AG10803 (cell line): ENCODE measurements at regions not wholly inside any gene's neighbourhood (a gene's known extent, or its start where the extent isn't known, plus 50 kb on each side); places are given as distances from the start of the nearest gene placed in this dataset.

Experiments used
- DNase-seq: peaks from one replicate; pipeline ENCODE4 v3.0.0; 2010; ENCODE audit warnings: low read depth
- H3K4me3 ChIP-seq: 2 replicates; pipeline ENCODE4 v1.5.1; 2011; ENCODE audit warnings: mild to moderate bottlenecking, low read length, control low read depth
- TF ChIP-seq, protein P1 (sequence below): conservative IDR thresholded peaks from 2 replicates; pipeline ENCODE4 v1.5.1; 2011; ENCODE audit warnings: mild to moderate bottlenecking, low read length, control low read depth, inconsistent platforms

DNA sequence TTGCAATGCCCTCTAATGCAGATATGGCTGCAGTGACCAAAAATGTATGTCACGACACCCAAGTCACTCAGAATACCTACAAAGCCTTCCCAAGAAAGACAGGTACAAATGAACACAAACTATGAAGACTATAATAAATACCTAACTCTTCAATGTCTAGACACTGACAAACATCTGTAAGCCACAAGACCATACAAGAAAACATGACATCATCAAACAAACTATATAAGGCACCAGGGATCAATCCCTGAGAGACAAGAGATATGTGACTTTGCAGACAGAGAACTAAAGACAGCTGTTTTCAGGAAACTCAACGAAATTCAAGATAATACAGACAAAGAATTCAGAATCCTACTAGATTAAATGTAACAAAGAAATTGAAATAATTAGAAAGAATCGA, 603.7 kb downstream of the CDH9 start:
- no peak overlapping the region for H3K4me3 ChIP-seq
- TF ChIP-seq, protein P1, sequence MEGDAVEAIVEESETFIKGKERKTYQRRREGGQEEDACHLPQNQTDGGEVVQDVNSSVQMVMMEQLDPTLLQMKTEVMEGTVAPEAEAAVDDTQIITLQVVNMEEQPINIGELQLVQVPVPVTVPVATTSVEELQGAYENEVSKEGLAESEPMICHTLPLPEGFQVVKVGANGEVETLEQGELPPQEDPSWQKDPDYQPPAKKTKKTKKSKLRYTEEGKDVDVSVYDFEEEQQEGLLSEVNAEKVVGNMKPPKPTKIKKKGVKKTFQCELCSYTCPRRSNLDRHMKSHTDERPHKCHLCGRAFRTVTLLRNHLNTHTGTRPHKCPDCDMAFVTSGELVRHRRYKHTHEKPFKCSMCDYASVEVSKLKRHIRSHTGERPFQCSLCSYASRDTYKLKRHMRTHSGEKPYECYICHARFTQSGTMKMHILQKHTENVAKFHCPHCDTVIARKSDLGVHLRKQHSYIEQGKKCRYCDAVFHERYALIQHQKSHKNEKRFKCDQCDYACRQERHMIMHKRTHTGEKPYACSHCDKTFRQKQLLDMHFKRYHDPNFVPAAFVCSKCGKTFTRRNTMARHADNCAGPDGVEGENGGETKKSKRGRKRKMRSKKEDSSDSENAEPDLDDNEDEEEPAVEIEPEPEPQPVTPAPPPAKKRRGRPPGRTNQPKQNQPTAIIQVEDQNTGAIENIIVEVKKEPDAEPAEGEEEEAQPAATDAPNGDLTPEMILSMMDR, result no peak
- no peak for DNase-seq

DNA sequence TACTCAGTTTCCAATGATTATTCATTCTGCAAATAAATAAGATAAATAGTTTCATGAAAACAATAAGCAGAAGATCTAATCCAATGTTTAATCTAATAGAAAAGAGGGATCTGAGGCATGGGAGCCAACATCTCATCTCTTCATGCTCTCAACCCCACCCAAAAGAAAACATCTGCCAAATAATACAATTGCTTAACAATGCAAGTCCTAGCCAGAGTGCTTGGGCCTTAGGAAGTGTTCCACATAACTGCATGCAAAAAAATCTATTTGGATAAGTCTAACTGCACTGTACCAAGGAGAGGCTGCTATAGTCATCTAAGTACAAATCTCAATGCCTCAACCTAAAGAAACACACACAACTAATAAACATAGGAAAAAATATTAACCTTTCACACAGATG, 606.0 kb downstream of the CDH9 start:
- no peak for DNase-seq
- TF ChIP-seq, protein P1, result no peak
- H3K4me3 ChIP-seq, result no peak overlapping the region

DNA sequence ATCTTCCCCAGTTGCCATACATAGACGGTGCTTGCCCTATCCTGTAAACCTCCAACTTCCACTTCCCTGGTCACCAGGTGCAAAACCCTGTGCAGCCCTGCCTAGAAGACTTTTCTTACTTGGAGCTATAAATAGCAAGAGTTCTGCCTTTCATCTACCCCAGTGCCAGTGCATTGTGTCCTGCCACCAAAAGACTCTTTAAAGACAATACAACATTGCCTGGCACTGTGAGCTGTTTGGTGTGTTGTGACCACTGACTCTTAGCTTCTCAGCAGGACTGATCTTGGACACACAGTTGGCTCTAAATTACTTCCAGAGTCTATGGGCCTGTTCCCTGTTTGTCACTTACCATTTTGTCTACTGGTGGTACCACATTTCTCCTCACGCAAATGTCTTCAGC, 608.1 kb downstream of the CDH9 start:
- H3K4me3 ChIP-seq, result no peak overlapping the region
- TF ChIP-seq, protein P1, result no peak
- no peak for DNase-seq

DNA sequence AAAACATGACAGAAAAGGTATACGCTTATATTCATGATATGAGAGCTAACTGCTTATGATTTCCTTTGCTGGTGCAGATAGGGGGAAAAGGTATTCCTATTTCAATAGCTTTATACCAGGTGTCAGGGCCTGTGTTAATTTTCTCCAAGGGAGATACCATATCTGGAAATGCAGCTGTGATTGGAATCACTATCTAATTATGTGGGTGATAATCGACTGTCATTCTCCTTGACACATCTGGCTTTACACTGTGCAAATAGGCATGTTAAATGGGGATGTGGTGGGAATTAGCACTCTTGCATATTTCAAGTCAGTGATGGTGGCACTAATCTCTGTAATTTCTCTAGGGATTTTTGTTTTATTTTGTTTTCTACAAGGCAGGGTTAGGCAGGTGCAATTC, 611.1 kb downstream of the CDH9 start:
- DNase-seq, result no peak
- H3K4me3 ChIP-seq, result no peak overlapping the region
- TF ChIP-seq, protein P1, result no peak

DNA sequence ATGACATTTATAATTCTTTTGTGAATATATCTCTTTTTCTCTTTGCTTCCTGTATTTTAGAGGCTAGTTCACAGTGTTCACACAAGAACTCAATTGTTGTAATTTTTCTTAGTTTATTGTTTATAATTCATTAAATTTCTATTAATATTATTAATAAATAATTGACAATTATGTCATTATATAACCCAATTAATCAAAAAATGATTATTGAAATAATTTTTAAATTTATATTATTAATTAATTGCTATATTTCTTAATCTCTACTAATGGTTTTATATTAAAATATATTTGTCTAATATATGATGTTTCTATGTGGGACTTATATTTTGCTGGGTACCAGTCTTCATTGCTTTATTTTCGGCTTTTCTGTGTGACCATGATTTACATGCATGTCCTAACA, 618.4 kb downstream of the CDH9 start:
- TF ChIP-seq, protein P1, result no peak
- no peak for DNase-seq
- no peak overlapping the region for H3K4me3 ChIP-seq

DNA sequence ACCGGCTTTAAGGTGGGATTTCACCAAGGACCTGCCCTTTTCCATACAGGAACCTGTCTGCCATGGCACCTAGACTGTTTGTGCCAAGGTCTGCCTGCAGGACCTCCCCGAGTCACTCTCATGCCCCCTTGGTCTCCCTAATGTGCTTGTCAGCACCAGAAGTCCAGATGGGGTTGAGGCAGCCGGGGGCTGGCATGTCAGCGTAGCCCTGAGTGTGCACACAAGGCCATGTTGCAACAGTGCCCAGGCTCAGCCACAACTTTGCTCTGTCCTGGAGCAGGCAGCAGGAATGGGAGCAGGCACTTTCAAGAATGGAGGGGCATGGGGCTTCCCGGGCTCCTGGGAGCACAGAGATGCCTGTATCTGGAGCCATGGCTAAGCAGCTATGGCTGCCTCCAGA, 621.5 kb downstream of the CDH9 start:
- TF ChIP-seq, protein P1, result no peak
- DNase-seq, result no peak
- H3K4me3 ChIP-seq, result no peak overlapping the region

DNA sequence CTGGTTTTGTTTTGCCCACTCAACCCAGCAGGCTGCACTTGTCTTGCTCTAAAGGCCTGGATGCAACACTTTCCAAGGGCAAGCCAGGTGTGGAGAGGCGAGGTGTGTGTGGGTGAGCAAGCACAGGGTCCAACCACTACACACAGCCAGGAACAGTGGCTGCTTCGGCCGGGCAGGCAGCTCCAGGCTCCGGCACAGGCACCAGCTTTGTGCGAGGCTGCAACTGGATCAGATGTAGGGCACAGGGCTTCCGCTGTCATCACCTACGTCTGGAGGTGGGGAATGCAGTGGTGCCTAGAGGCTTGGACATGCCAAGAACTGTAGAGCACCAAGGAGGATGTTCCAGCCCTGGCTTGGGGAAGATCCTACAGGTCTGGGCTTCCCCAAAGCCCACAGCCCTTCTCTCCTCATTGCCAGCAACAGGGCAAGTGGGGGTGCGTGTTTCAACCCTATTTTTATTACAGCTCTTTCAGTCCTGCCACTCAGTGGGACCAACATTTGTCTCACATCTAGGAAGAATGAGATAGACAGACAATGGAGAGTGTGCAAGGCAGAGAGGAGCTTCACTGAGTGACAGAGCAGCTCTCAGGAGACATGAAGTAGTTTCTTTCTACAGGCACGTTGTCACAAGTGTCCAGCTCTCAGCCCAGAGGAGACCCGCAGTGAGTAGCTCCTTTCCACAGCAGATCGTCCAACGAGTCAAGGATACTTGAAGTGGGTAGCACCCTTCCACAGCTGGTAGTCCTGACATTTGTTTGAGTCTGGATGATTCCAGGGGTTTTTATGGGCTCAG, 622.2 kb downstream of the CDH9 start:
- TF ChIP-seq, protein P1, result no peak
- no peak for DNase-seq
- H3K4me3 ChIP-seq, result no peak overlapping the region
